NCI-H2107 treated with DMSO at 0.1 percent for 48 hours (cell line): ENCODE measurements at regions not wholly inside any gene's neighbourhood (a gene's known extent, or its start where the extent isn't known, plus 50 kb on each side); places are given as distances from the start of the nearest gene placed in this dataset.
A peak's percentile ranks its signal among the peaks of the same experiment; 100 is the strongest.

ENCODE experiments used
- DNase-seq: peaks from one replicate; lab custom pipeline; 2025; ENCODE audit not compliant: unreplicated experiment; lab: John Stamatoyannopoulos, UW

DNA sequence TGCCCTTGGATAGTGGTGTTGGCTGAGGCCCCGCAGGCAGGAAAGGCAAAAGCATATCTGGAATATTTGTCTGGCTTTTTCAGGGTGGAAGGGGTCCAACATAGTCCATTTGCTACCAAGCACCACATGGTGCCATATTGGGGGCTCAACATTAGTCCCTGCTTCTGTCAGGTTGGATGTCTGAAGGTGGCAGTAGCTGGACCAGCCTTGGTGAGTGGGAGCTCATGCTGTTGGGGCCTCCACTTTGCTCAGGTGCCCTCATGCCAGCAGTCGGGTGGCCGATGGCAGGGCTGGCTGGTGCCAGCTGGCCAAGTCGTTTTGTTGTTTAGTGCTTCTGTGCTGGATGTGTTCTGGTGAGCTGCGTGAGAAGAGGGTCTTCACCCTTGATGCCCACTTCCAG lies 135.3 kb downstream of the PAPOLA start:
- DNase-seq = no peak

DNA sequence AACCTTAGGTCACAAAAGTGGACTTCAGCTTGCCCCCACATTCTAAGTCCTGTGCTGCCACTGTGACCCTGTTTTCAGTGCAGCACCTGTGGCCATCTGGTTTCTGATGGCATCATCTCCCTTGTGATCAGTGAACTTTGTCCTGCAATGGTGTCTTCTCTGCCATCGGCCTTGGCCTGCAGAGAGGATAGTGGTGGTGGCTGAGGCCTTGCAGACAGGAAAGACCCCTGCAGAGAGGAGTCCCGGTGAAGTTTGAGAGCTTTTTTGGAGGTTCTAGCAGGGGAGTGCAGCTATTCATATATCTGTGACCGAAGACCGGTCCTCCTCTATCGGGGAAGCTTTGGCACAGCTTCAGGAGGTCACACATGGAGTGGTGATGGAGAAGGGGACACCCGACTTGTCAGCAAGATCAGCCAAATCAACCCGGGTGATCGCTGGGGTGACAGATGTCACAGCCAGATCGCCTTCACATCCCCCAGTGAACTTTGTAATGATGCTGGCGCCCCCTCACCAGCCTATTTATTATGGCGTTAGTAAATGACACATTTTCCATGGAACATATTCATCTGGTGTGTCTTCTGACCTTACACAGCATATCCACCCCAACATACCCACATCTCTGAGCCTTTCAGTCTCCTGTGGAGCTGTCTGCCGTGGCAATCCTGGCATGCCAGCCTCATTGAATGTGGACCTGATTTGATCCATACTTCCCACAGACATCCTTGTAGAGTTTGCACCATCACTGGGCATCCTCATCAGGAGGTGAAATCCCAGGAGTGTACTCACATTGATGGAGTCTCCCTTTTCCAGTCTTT lies 136.1 kb downstream of the PAPOLA start:
- no peak for DNase-seq

DNA sequence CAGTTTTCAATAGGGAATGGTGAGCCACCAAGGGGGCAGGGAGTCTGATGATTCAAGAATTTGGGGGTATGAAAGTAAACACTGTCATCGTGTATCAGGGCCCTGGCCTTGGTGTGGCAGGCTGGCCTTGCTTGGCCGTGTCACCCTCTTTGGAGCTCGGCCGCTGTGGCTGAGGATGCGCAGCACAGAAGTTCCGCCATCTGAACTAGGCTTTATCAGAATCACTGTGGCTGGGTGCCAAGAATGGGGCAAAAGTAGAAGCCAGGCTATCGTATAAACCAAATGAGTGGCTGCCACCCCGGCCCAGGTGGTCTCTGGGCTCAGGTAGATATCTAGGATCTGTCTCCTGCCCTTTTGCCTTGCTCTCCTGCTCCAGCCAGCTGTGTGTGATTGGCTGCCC lies 137.4 kb downstream of the PAPOLA start:
- no peak for DNase-seq

DNA sequence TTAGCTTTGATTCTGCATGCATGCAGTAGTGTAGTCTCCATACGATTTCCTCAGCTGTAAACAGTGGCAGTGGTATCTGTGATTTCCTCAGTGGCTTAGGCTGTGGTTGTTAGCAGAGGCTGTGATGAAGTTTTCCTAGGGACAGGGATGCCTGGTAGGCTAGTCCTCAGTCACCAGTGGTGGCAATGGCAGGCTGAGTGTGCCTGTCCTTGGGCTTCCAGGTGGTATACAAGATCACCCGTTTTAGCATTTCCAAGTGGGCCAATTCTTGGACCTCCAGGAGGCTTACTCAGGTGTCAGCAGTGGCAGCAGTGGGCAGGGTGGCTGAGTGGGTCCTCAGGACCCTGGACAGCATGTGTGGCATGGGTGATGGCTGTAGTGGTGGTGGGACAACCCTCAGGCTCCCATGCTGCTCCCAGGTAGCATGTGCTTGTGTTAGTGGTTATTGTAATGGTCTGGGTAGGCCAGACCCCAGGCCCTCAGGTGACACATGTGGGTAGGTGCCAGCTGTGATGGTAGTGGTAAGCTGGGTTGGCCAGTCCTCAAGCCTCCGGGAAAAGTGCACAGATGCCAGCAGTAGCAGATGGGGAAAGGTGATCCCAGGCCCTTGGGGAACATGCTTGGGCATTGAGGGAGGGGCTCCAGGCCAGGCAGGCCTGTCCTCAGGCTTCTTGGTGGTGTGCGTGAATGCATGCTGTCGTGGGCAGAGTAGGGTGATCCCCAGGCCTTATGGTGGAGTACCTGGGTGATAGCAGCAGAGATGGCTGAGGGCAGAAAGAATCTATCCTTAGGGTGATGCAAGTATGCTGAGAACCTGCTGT lies 146.5 kb downstream of the PAPOLA start:
- no peak for DNase-seq

DNA sequence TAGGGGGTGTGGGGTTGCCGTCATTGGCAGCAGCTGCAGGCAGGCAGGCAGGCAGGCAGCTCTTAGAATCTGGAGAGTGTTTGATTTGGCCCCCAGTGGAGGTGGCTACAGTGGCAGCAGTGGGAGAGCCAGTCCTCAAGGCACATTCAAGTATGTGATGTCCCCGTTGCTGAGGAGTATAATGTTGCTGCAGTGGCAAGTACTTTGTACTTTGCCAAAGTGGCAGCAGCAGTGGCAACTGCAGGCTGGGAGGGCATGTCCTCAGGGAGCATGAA lies 147.1 kb downstream of the PAPOLA start:
- DNase-seq = no peak

DNA sequence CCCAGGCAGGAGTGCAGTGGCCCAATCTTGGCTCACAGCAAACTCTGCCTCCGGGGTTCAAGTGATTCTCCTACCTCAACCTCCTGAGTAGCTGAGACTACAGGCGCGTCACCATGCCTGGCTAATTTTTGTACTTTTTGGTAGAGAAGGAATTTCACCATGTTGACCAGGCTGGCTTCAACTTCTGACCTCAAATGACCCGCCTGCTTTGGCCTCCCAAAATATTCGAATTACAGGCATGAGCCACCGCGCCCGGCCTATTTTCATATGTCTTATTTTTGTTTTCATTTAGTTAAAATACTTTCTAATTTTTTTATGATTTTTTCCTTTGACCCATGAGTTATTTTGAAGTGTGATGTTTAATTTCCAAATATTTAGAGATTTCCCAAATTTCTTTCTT lies 143.6 kb upstream of the VRK1 start:
- DNase-seq = no peak

DNA sequence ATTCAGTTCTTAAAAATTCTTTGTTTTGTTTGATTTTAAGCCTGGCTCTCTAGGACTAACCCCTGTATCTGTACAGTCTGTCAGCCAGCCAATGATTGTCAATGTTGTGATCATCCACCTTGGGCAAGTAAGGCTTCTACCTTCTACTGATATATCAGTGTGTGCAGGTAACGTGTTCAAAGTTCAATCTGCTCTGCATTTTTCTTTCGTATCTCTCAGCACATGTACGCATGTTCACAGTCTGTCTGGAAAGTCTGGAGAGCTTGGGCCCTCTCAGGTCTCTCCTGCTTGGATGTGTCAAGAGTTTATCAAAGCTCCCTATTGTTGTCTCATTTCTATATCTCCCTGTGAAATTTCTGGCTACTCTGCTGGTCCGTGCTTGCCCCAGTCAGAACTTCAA lies 138.6 kb upstream of the VRK1 start:
- DNase-seq = no peak

DNA sequence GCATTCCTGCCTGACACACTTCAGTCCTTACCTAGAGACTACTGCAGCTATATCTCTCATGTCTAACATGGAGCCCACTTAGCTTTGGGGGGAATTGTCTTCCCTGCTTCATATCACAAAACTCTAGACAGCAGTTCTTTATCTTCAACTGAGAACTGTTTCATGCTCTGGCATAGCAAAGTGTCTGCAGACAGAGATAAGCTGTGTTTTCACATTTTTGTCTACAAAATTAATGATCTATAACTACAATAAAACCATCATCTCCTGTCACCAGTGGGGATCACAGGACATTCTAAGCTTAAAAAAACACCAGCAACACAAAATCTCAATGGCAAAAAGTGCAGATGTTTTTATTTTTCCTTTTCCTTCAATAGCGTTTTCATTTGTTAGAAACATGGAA lies 137.1 kb upstream of the VRK1 start:
- DNase-seq = no peak

DNA sequence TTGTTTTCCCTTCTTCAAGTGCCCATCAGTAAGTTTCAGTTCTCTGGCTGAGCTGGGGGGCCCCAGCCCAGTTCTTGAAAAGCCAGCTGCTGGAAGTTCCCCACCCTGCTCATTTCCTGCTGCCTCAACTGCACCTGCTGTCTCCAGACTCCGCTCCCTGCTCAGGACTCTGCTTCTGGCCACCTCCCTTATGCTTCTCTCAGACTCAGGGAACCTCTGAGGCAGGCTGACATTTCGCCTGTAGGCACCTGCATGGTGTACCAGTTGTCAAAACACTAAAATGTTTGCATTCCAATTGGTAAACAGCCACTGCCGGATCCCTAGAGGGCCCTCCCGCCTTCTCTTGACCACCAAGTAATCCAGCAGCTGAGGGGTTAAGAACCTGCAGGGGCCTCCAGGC lies 136.5 kb upstream of the VRK1 start:
- no peak for DNase-seq

DNA sequence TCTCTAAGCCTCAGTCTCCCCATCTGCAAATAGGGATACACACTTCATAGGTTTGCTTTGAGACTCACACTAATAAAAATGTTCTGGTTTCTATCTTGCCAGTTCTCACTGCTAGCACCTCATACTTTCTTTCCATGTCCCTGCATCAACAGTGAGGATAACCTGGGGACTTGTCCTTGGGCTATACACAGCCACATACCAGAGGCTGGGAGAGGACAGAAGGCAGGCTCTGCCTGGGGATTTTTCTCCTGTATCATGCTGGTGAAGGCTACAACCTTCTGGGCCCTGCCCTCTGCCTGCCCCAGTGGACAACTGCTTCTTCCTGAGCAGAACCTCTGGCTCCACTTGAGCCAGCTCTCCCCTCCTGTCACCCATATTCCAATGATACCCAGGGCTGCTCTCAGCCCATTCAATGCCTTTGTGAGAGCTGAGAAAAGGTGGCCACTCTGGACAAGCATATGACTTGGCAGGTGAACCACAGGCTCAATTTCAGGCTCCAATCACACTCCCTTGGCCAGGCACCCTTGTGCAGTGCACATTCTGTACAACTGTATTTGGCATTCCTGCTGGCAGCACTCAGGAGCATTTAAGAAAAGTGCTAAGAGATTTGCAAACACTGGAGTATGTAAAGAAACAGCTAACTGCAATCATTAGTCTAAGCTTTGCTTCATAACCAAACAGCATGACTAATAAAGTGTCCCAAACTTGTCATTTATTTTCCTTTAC lies 135.8 kb upstream of the VRK1 start:
- no peak for DNase-seq

DNA sequence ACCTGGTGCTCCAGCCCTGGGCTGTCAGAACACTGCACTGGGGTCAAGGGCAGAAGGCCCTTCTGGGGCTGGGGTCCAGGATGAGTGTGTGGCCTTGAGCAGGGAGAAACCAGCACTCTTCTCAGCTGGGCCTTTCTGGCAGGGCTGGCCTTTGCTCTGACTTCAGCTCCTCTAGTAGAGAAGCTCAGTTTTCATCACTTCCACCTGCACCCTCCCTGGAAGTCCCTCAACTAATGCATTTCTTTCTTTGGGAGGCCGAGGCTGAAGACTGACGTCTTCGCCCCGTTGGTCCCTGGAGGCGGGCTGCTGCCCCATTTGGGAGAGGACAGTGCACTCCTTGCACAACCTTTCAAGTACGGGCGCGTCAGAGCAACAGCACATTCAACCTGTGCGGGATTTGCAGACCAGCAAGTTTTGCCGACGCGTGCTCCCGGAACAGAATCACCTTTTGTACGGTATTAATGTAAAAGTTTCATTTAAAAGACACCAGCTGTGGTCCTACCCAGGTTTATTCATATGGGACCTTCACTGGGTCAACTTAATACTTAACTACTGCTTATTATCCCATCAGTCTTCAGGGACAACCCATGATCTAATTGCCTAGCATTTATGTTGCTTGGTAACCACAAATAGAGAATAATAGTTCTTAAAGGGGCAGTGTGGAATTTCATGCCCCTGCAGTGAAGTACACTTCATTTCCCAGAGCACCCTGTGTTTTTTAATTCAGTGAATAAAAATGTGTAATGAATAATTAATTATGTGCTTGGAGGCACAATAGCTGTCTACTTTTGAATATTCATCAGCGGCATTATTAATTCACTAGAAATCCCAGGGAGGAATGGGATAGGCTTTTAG lies 134.8 kb upstream of the VRK1 start:
- peak; percentile 10 for DNase-seq

DNA sequence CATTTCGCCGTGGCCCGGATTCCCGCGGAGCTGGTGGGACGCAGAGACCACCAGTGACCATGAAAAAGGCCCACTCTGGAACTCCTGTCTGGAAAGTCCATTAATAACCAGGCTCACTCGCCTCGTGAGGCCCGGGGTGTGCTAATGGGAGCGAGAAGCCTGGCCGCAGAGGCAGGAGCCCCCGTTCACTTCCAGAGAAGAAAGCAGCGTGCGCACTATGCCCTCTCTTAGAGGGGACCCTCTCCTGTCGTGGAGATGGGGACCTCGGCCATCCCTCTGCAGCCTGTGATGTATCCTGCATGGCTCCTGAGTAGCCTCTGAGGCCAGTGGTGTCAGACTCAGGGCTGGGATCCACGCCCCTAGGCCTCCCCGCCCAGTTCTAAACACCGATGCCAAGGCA lies 134.1 kb upstream of the VRK1 start:
- DNase-seq = no peak

DNA sequence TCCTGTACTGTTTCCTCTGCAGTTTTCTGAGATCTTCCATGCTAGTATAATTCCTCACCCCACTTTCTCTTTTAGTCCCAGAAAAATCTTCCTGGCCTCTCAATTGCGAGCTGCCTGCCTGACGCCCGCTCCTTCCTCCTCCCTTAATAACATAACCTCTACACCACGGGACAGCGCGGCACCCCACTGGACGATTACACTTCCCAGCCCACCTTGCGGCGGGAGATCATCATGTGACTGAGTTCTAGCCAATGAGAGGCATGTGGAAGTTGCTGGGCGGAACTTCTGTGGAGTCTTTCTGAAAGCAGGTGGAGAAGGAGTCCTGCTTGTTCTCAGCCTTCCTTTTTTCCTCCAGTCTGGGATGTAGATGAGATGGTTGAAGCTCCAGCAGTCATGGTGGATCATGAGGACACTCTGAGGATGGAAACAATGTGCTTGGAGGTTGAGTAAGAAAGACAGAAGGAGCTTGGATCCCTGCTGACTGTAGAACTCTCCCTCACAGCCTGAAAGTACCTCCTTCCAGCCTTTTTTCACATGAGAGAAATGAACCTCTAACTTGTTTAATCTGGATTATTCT lies 133.6 kb upstream of the VRK1 start:
- DNase-seq = no peak

DNA sequence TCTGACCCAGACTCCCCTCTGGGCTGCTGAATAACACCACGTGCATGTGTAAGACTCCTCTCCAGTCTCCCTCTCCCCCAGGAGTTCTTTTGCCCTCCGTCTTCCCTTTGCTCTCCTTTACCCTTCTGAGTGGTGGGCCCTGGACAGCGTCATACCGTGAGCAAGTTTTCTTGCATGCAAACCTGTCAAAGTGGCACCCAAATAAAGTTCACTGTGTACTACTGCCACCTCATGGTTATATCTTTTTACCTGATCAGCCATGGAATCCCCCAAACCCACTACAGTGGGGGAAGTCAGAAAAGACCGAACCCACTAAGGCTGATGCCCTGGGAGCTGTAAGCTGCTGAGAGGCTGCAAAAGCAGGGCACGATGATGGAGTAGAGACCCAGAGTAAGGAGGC lies 131.1 kb upstream of the VRK1 start:
- no peak for DNase-seq

DNA sequence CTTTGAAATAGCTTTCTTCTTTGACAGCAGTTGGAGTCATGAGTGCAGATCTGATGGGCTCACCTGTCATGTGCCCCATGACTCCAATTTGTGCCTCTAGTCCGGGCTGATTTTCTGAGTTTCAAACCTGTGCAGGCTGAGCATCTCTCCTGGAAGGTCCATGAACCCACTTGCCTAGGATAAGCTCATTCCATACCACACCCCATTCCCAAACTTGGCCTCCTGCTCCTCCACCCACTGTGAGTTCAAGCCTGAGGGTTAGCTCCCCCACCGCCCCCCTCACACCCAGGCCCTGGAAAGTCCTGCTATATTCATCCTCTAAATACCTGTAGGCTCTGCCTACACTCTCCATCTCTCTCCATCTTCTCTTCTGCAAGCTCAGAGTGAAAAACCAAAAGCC lies 126.8 kb upstream of the VRK1 start:
- DNase-seq = no peak

DNA sequence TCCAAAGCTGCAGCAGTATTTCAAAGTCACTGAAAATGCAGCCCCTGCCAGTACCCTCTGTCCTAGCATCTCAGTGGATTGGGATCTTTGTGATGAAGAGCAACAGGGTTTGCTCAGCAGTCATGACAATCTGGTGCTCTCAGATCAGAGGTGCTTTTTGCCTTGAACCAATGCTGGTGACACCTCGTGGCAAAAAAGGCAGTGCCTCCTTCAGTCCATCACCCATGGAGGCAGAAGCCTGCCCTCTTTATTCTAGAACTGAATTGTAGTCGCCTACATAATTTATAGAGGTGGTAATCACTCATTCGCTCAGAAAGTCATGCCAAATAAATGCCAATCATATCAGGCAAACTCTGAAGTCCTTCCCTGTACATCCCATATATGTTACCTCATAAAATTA lies 126.0 kb upstream of the VRK1 start:
- no peak for DNase-seq

DNA sequence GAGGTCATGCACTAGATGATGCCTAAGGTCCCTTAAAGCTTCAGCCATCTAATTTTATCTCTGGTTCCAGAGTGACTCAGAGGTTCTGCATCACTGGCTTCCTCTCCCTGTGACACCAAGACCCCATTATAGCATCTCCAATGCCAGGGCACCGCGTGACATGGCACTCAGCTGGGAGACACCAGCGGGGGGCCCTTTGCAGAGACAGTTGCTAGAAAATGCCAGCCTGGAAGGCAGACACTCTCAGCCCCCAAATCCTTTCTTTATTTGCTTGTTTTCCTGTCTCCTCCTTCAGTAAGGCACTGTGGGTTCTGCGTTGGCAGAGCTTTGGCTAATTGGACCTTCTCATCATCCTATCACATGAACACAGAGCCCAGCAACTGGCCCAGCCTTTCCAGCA lies 123.5 kb upstream of the VRK1 start:
- DNase-seq = no peak

DNA sequence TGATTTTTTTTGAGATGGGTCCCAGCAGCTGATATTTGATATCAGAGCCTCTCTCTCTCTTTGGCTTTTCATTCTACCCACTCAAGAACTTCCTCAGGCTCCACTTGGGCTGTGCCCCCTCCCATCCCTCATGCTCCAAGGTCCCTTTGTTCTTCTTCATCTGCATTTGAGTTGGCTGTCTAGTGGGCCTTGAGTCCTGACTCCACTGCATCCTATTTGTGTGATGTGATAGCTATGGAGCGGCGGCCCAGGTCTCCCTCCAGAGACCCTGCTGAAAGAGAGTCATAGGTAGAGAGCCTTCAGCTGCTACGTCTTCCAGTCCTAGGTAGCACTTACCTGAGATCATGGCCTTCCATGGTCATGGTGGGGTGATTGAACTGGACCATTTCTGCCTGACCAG lies 123.1 kb upstream of the VRK1 start:
- DNase-seq = no peak

DNA sequence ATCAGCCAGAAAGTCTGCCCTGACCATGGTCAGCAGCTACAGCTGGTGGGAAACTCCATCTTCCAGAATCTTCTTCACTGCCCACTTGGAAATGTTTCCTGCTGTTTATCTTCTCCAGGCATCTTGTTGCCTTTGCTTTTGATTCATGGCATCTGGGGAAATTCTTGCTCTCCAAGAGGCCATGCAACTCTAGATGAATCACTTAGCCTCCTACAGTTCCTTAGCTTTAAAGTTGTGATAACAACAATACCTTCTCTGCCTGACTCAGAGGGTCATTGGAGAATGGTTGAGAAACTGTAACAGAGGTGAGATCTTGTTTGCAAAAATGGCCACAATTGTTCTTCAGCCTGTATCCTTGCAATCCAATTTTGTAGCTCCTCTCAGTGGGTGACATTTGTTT lies 121.0 kb upstream of the VRK1 start:
- no peak for DNase-seq

DNA sequence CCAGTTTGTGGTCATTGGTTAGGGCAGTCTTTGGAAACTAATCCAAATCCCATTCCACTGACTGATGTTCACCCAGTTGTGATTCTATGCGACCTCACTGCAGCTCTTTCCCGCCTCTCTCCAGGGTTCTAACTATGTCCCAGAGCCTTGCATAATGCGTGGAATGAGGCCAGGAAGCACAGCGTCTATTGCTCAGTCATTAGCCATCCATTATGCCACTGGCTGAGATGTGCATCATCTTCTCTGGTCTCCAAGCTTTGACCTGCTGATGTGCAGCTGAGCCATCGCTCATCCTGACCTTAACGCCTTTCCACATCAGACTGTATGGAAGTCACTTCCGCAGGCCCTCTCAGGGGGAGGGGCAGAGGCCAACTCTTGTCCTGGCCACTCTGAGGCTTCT lies 115.4 kb upstream of the VRK1 start:
- DNase-seq = no peak

DNA sequence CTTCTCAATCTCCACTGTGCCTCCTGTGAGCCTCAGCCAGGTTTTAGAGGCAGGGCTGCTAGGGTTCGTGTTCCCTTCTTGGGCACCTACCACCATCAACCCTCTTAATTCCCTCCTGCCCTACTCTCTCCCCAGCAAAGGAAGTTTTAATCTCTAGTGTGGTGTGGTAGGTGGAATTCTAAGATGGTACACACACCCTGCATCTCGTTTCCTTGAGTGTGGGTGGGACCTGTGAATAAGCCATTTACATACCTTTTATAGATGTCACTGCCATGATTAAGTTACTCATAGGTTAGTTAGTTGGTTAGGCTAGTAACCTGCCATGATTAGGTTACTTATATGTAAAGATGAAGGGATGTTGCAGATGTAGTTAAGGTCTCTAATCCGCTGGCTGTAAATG lies 114.8 kb upstream of the VRK1 start:
- no peak for DNase-seq
